SHP77 treated with DMSO at 0.1 percent for 48 hours (cell line): ENCODE measurements at regions not wholly inside any gene's neighbourhood (a gene's known extent, or its start where the extent isn't known, plus 50 kb on each side); places are given as distances from the start of the nearest gene placed in this dataset.
"Not testable (repeated sequence)": the region's sequence is repeated elsewhere in the genome, so short reads cannot be mapped to it uniquely, and the experiment has no call there.

ENCODE experiments used
- DNase-seq: peaks from one replicate; lab custom pipeline; 2025; lab: John Stamatoyannopoulos, UW

GRCh38 chr14:106610691-106611090 lies 1084.3 kb downstream of the TMEM121 start:
- no peak for DNase-seq

DNA sequence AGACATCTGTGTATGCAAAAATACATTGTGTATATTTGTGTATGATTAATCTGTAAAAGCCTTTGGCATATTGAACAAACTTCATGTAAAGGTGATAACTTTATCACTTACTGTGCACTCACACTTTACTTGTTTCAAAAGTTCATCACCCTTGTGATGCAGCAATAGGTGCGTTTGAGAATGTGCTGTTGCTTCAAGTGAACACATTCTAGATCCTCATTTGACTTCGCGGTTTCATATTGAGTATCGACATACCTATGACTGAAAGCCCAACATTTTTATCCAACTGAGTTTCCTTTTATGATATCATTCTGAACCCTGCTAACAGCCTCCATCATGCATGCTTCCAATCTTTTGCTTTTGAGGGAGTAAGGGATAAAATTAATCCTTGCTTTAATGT lies 1086.9 kb downstream of the TMEM121 start:
- no peak for DNase-seq

DNA sequence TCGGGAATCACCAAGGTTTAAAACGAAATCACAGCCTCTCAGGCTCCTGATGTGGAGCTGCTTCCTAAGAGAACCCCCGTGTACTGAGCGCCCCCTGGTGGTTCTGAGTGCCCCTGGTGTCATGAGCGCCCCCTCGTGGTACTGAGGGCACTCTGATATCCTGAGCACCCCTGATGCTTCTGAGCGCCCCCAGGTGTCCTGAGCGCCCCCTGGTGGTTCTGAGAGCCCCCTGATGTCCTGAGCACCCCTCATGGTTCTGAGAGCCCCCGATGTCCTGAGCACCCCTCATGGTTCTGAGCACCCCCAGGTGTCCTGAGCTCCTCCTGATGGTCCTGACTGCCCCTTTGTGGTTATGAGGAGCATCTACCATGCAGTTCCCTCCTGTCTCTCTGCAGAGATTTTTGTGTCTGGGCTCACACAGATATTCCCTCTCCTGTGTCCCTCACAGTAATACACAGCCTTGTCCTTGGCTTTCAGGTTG lies 1092.1 kb downstream of the TMEM121 start:
- not testable (repeated sequence) for DNase-seq

- DNase-seq = no peak
These were observed 1093.2 kb downstream of the TMEM121 start for GRCh38 chr14:106619606-106620005.

DNA sequence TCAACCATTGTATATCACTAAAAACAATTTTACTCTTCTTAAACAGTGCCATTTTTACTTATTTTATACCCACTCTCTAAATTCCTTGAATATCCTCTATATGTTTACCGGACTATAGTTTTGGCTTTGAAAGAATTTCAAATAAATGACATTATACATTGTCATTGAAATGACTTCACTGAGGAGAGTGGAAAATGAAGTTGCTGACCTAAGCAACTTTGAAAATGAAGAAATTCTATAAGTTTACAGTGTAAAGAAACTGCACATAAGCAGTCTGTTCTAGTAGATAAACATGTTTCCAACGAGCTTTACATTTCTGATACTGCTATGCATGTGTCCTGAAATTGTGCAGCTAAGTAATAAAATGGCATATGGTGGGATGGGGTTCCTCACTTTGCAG lies 1094.0 kb downstream of the TMEM121 start:
- no peak for DNase-seq

DNA sequence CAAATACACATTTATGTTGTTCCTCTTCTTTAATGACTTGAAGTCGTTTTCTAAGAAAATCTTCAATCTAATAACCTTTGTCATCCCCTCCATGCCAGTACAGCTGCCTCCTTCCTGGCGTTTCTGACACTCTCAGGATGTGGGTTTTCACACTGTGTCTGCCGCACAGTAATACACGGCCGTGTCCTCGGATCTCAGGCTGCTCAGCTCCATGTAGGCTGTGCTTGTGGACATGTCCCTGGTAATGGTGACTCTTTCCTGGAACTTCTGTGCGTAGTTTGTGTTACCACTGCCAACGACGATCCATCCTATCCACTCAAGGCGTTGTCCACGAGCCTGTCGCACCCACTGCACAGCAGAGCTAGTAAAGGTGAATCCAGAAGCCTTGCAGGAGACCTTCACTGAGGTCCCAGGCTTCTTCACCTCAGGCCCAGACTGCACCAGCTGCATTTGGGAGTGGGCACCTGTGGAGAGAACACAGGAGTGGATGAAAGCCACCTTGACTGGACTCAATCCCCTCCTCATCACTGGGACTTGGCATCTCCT lies 1095.9 kb downstream of the TMEM121 start:
- DNase-seq = no peak

DNA sequence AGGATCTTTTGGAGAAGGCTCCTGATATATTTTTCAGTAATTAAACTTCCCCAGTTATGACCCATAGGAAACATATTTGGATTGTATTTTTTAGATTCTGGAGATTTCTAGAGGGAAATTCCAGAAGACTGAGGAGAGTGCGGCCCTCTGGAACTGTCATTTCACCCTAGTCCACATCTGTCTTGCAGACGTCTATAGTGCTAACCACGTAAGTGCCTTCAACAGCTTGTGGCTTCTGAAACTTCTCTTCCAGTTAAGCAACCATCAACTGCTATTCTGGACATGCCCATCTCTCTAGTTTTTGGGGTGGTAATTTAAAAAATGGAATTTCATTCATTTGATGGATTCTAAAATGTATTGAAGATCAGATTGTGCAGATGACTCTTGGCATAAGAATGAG lies 1098.8 kb downstream of the TMEM121 start:
- DNase-seq = no peak

GRCh38 chr14:106626469-106626868 lies 1100.1 kb downstream of the TMEM121 start:
- DNase-seq = not testable (repeated sequence)

GRCh38 chr14:106626942-106627588 lies 1100.7 kb downstream of the TMEM121 start:
- not testable (repeated sequence) for DNase-seq

DNA sequence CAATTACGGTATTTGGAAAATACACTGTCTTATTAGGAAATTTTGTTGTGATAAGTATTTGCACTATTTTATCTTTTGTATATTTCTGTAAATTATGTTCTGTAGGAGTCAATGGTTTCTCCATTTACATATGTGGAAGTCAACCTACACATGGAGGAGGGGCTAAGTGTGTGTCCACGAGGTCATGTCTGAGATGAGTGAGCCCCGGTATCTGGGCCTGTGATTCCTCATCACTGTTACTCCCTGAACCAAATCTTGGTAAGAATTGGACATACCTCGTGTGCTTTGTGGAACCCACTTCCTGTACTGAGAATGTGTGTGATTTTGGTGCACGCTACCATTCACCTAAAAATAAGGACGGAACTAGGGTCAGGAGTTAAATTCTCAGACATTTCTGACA lies 1105.5 kb downstream of the TMEM121 start:
- no peak for DNase-seq

GRCh38 chr14:106633721-106634120 lies 1107.3 kb downstream of the TMEM121 start:
- DNase-seq = no peak

DNA sequence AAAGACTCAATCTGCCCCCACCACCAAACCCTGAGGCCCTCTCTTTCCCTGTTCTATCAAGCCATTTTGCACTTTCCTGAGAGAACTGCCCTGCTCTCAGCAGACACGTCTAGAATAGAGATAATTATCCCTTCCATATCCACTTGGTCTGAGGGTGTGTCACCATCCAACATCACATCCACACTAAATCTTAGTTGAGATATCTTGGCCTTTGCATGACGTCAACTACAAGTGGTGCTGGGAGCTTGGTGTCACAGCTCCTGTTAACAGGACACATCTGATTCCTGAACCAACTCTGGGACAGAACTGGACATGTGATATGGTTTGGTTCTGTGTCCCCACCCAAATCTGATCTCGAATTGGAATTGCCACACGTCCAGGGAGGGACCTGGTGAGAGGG lies 1109.2 kb downstream of the TMEM121 start:
- DNase-seq = no peak

- DNase-seq = not testable (repeated sequence)
These were observed 1112.5 kb downstream of the TMEM121 start for GRCh38 chr14:106638786-106639452.

DNA sequence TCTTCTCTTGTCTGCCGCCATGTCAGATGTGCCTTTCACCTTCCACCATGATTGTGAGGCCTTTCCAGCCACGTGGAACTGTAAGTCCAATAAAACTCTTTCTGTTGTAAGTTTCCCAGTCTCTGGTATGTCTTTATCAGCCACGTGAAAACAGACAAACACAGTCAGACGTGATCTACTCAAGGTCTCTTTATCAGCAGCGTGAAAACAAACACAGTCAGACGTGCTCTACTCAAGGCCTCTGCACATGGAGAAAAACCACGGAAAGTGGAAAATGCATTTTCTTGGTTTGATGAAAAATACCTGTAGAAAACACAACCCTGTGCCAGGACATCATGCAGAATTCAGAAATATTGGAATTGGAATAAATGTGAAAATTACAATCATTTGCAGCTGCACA lies 1115.7 kb downstream of the TMEM121 start:
- no peak for DNase-seq

DNA sequence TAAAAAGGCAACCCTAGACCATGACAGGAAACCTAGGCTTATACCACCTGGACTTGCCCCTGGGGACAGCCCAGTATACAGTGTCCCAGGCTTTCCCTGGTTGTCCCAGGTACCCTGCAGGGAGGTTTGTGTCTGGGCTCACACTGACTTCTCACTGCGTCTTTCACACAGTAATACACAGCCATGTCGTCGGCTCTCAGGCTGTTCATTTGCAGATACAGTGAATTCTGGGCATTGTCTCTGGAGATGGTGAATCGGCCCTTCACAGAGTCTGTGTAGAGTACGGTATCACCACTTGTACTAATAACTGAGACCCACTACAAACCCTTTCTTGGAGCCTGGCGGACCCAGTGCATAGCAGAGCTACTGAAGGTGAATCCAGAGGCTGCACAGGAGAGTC lies 1116.6 kb downstream of the TMEM121 start:
- DNase-seq = not testable (repeated sequence)

DNA sequence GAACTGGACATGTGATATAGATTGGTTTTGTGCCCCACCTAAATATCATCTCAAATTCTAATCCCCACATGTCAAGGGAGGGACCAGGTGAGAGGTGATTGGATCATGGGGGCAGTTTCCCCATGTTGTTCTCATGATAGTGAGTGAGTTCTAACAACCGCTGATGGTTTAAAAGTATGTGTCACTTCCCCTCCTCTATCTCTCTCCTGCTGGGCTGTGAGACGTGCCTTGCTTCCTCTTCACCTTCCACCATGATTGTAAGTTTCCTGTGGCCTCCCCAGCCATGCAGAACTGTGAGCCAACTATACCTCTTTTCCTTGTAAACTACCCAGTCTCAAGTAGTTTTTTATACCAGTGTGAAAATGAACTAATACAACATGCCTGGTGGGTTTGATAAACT lies 1122.5 kb downstream of the TMEM121 start:
- not testable (repeated sequence) for DNase-seq

GRCh38 chr14:106651016-106651415 lies 1124.6 kb downstream of the TMEM121 start:
- no peak for DNase-seq

- DNase-seq = no peak
These were observed 1126.1 kb downstream of the TMEM121 start for GRCh38 chr14:106652494-106652893.

DNA sequence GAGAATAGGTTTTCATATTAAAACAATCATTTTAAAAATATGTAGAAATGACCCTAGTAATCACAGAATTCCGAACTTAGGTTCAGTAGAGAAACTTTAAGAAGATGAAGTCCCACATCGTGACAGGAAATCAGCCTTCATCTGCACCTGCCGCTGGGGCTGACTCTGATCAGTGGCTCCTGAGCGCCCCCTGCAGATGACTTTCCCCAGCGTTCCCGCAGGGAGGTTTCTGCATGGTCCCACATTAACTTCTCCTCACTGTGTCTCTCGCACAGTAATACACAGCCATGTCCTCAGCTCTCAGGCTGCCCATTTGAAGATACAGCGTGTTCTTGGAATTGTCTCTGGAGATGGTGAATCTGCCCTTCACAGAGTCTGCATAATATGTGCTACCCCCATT lies 1131.1 kb downstream of the TMEM121 start:
- no peak for DNase-seq

- DNase-seq = not testable (repeated sequence)
These were observed 1131.9 kb downstream of the TMEM121 start for GRCh38 chr14:106658066-106658860.

- DNase-seq = not testable (repeated sequence)
These were observed 1135.2 kb downstream of the TMEM121 start for GRCh38 chr14:106661561-106661960.

DNA sequence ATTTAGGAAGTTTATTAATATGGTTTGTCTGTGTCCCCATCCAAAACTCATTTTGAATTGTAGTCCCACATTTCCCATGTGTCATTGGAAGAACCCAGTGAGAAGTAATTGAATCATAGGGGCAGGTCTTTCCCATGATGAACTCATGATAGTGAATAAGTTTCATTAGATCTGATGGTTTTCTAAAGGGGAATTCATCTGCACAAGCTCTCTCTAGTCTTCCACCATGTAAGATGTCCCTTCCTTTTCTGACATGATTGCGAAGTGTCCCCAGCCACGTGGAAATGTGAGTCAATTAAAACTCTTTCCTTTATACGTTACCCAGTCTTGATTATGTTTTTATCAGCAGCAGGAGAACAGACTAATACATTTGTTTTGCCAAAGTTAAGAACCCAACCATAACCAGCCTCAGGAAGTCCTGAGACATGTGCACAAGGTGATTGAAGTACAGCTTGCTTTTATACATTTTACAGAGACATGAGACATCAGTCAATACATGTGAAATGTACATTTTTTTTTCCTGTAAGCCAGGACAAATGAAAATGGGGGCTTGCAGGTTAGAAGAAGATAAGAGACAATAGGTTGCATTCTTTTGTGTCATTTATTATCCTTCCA lies 1136.7 kb downstream of the TMEM121 start:
- no peak for DNase-seq
